D721Med (cell line): ENCODE measurements at regions not wholly inside any gene's neighbourhood (a gene's known extent, or its start where the extent isn't known, plus 50 kb on each side); places are given as distances from the start of the nearest gene placed in this dataset.
"Not testable (repeated sequence)": the region's sequence is repeated elsewhere in the genome, so short reads cannot be mapped to it uniquely, and the experiment has no call there.

Source experiments
- DNase-seq: peaks from one replicate; pipeline ENCODE4 v3.0.0; 2011; ENCODE audit warnings: low spot score; ENCODE audit not compliant: insufficient read length
- FAIRE-seq: peaks from 2 replicates; lab custom pipeline; 2011; peaks lifted over from hg19 to GRCh38; lab: Jason Lieb, UNC
- TF ChIP-seq, protein P1 (sequence below): IDR thresholded peaks from 2 replicates; pipeline ENCODE4 v1.5.1; 2012; ENCODE audit warnings: mild to moderate bottlenecking, control low read depth; ENCODE audit not compliant: insufficient read depth; ENCODE audit errors: missing control alignments

DNA sequence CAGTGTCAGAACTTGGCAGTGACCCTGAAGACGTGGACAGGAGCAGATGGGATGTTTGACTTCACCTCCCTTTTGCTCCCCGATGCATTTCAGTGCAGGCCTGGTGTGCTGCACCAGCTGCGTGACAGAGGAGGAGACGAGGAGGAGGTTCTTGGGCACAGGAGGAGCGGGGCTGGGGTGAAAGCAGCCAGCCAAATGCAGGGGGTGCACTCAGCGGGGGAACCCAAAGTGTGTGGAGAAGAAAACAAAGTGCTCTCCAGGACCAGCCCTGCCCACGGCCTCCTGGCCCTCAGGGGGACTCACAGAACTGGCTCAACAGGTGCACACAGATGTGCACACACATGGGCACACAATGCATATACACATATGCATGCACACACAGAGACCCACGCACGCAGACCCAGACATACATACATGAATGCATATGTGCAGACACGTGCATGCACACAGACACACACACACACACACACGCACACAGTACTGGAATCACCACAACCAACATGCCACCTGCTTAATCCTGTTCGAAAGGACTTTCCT, 91.7 kb upstream of the SFSWAP start:
- TF ChIP-seq, protein P1, sequence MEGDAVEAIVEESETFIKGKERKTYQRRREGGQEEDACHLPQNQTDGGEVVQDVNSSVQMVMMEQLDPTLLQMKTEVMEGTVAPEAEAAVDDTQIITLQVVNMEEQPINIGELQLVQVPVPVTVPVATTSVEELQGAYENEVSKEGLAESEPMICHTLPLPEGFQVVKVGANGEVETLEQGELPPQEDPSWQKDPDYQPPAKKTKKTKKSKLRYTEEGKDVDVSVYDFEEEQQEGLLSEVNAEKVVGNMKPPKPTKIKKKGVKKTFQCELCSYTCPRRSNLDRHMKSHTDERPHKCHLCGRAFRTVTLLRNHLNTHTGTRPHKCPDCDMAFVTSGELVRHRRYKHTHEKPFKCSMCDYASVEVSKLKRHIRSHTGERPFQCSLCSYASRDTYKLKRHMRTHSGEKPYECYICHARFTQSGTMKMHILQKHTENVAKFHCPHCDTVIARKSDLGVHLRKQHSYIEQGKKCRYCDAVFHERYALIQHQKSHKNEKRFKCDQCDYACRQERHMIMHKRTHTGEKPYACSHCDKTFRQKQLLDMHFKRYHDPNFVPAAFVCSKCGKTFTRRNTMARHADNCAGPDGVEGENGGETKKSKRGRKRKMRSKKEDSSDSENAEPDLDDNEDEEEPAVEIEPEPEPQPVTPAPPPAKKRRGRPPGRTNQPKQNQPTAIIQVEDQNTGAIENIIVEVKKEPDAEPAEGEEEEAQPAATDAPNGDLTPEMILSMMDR, result no peak
- DNase-seq (no peak), FAIRE-seq (no peak)

DNA sequence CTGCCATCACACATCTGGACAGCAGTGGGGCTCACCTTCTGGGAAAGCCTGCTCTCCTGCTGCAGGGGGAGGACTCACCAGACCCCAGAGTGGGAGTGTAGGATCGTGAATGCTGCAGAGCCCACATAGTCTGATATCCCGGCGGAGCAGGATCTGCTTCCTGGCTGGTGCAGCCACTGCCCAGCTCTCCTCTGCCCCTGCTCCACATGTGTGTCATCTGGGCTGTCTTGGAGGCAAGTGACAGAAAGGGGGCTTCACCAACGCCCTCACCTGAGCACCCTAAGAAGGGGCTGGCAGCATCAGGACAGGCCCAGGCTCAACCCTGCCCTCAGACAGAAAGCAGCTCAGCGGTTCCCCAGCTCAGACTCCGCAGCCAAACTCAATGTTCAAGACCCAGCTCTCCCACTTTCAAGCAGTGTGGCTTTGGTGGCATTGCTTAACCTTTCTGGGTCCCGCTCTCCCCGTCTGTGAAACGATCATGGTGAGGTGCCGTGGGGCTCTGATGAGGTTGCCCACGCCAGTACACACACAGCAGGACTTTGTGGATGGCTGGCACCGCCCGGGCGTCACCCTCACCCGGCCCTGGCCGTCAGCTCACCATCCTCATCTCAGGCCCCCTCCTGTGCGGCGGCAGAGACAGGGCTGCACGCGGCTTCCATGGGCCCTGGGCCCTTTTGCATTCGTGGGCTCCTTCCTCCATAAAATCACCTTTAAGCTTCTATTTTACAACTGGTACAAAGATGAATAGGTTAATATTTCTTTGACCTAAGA, 91.0 kb upstream of the SFSWAP start:
- DNase-seq (no peak), FAIRE-seq (no peak)
- TF ChIP-seq, protein P1, result no peak

DNA sequence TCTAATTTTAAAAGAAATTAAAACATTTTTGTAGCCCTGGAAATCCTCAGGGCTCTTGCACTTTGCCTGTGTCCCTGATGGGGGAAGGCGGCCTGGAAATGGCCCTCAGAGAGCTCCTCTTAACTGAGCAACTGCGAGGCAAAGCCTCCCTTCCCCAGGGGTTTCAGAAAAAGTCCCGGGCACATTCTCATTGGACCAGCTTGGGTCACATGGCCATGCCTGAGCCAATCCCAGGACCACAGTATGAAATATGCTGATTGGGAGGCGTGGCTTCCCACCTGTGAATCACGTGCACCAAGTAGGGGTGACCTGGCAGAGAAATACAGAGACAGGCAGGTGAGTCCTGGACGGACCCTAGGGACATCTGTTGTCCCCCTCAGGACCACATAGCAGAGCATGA, 90.4 kb upstream of the SFSWAP start:
- FAIRE-seq (no peak), DNase-seq (no peak)
- TF ChIP-seq, protein P1, result no peak

DNA sequence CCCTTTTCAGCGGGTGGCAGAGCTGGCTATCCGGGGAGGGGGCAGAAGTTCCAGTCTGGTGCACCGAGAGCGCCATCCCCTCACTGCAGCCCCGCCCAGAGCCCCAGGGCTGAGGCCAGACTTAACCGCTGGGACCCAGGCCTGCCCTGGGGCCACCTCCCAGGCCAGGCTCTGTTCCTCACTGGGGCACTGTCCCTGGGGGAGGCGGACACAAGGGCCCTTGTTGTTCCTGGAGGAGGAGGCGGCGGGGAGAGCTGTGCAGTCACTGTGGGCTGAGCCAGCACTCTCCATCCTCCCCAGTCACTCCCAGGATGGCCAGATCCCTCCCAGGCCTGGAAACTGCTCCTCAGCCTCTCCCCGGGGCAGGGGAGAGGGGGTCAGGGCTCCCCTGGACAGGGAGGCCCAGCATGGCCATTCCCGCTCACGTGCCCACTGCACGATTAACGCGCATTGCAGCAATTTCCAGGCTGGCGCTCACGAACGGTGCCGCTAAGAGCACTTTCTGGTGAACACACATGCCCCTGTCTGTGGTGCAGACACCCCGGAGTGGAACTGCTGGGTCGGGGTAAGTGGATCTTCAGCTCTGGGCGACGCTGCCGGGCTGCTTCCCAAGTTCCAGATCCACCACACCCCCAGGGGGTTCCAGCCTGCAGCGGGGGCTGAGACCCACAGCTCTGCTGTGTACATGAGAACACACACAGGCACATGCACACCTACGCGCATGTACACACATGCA, 89.8 kb upstream of the SFSWAP start:
- TF ChIP-seq, protein P1, result no peak
- FAIRE-seq (no peak), DNase-seq (no peak)

DNA sequence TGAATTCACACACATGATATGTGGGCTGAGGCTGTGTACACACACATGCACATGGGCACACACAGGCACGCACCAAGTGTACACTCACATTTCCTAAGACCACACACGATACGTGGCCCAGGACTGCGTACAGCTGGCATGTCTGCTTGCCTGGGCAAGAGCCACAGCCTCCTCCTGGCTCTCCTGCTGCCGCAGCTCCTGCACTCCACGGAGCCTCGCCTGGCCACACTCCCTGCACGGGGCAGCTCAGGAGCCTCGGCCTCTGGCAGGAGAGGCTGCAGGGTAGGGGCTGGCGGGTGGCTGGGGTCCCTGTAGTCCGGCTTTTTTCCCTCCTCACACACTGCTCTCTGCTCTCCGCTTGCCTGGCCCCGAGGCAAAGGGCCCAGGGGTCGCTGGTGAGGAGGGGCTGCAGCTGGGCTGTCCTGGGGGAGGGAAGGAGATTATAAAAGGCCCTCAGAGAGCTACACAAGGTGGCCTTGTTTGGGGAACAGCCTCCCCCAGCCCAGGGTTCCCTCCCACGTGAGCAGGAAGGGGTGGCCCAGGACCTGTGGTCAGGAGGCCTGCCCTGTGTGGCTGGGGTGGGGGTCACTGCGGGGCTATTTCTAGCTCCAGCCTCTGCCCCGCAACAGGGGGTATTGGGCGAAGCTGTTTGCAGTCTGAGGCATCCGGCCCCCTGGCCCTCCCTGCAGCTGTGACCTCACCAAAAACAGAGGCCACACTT, 89.0 kb upstream of the SFSWAP start:
- DNase-seq, result no peak
- FAIRE-seq, result no peak
- TF ChIP-seq, protein P1, result no peak

DNA sequence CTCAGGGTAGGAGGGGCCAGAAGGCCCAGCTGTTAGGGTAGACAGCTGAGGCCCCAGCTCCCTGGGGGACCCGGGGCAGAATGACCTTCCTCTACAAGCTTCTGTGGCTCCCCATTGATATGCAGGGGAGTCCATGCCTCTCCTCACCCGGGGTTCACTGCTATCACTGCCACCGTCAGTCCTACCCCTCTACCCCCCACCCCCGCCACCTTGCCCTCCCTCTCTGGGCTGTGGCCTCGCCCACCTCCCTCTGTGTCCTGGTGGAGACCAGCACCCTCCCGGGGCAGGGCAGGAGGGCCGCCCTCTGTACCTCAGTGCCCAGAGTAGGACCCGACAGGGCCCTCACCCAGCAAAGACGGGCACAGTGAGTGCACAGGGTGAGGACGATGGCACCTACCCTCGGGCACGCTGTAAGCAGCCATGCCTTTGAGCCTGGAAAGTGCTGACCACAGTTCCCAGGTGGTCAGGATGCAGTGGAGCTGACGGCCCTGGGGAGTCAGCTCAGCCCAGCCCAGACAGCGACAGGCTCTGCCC, 88.4 kb upstream of the SFSWAP start:
- DNase-seq, result no peak
- no peak for FAIRE-seq
- TF ChIP-seq, protein P1, result no peak

DNA sequence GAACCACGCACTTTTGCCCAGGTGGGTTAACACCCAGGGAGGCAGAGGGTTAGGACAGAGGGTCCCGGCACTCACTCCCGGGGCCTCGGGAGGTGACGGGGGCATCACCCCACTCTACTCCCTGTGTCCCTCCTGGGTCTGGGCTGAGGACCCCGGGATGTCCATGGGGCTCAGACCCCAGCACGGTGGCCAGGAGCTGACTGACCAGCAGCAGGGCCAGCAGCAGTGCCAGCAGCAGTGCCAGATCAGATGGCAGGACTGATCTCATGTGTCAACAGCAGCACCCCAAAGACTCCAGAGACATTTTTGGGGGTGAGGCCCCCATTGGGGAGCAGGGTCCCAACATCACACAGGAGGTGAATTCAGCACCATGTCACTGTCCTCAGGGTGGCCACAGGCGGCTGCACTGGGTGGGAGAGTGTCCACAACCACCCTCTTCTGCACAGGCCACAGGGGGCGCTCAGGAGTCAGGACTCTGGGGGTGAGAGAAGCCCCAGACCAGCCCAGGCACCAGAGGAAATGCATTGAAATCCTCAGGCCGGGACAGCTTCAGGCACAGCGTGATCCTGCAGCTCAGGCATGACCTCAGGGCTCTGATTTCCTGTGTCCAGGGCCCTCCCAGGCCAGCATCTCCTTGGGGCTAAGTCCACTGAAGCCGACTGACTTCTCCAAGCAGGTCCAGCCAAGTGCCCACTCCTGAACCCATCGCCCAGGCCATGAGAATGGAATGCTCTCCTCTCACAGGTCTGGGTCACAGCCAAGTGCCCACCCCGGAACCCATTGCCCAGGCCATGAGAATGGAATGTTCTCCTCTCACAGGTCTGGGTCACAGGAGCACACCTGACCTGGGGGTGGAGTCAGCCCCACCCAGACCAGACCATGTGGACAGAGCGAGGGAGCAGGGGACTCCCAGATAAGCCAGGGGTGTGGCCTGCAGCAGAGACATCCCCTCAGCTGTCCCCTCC, 87.2 kb upstream of the SFSWAP start:
- FAIRE-seq, DNase-seq: not testable (repeated sequence)

DNA sequence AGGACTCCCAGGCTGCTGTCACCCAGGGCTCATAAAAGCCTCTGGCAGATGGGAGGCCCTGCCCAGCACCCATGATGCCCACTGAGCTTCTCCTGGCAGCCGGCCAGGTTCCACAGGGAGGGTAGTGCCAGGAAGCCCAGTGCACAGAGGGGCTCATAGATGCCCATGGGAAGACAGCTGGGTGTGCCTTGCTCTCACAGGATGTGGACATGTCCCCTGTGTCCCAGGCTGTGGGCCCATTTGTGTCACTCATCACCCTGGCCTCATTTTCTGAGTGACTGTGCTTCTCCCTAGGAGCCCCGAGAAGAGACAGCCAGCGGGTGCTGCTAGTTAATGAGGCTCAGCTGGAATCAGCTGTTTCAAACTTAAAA, 86.5 kb upstream of the SFSWAP start:
- FAIRE-seq, DNase-seq: not testable (repeated sequence)

DNA sequence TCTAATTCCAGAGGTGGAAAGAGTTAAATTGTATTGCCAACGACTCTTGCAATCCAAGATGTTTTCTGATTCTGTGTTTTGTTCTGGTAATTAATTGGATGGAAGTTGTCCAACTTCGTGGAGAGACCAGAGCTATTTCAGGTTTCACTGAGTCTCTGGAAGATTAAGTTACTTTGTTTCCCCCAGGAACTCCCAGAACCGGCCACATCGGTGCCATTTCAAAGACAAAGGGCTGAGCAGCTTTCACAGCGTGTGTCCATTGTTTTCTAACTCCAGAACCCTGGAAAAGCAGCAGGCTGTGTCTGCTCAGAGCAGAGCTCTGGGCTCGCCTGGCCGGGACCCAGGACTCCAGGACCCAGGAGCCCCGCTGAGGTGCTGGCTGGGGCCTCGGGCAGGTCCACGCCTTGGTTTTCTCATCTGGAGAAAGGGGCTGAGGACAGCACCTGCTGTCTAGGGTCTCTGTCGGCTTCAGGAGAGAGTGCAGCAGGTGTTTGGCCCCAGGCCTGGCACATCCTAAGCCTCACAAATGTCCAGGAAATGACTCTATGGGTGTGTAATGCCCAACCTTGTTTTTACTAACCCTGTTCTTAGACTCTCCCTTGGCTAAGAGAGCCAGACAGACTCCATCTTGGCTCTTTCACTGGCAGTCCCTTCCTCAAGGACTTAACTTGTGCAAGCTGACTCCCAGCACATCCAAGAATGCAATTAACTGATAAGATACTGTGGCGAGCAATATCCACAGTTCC, 86.0 kb upstream of the SFSWAP start:
- not testable (repeated sequence) for DNase-seq, FAIRE-seq
